ENCODE measurements at regions not wholly inside any gene's neighbourhood (a gene's known extent, or its start where the extent isn't known, plus 50 kb on each side); places are given as distances from the start of the nearest gene placed in this dataset.
"Not testable (repeated sequence)": the region's sequence is repeated elsewhere in the genome, so short reads cannot be mapped to it uniquely, and the experiment has no call there.

- no peak for DNase-seq
These were observed 184.2 kb downstream of the COPRS start for GRCh38 chr17:31674717-31675349.

DNA sequence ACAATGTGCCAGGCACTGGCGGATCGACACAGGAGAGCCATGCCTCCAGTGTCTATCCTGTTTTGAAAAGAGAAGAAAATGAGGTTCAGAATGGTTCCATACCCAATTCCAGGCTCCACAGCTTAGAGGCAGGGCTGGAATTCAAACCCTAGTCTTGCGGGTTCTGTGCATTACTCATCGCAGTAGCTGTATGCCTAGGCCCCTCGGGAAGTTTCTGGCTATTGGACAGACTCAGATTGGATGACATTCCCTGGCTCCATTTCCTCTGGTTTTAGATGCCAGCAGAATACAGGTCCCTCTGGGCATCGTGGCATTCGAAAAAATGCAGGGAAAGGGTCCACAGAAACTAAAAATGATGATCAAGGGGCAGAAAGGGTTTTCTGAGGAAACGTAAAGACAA is 184.7 kb downstream of the COPRS start:
- no peak for DNase-seq

DNA sequence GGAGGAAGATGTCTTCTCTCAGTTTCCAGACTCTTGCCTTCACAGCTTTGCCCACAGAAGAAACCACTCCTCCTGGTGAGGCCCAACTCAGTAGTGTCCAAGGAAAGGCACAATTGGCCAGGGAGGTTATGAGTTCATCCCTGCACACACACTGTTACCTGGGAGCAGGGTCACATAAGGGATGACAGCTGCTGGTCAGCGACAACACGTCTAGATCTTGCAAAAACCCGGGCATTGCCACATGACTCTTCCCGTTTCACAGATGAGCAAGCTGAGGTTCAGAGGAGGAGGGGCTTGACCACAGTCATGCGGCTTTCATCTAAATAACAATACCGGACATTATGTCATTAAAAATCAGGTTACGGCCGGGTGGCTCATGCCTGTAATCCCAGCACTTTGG is 186.0 kb downstream of the COPRS start:
- no peak for DNase-seq

- DNase-seq = no peak
These were observed 186.8 kb downstream of the COPRS start for GRCh38 chr17:31672161-31672819.

DNA sequence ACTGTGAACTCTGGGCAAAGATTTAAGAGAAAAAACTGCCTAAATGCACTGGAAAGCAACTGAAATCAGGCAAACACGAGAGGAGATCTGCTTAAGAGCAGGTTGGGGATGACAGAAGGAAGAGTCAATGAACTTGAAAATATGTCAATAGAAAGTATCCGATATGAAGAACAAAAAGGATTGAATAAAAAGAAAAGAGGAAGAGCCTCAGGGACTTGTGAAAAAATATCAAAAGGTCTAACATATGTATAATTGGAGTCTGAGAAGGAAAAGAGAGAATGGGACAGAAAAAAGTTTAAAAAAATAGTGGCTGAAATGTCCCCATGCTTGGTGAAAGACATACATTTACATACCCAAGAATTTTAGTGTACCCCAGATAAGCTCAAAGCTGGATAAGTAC is 195.5 kb downstream of the COPRS start:
- DNase-seq = no peak

- DNase-seq = no peak
These were observed 198.4 kb downstream of the COPRS start for GRCh38 chr17:31660684-31661083.

- no peak for DNase-seq
These were observed 201.2 kb downstream of the COPRS start for GRCh38 chr17:31657876-31658275.

DNA sequence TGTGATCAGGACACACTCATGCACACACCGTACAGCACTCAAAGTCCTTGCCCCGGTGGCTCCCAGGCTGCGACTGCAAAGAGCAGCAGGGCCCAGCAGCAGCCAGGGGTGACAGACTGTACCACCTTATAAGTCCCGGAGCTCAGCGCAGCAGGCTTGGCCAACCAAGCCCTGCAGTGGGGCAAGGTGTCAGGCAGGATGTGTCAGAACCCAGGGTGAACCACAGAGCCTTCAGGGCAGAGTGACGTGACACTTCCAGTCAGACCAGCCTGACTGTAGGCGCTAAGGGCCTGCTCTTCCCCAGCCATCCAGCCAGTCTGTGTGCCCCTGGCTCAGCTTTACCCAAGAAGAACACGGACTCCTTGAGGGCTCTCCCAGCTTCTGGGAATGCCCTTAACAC is 204.1 kb downstream of the COPRS start:
- DNase-seq = no peak

- DNase-seq = no peak
These were observed 205.4 kb downstream of the COPRS start for GRCh38 chr17:31653691-31654090.

DNA sequence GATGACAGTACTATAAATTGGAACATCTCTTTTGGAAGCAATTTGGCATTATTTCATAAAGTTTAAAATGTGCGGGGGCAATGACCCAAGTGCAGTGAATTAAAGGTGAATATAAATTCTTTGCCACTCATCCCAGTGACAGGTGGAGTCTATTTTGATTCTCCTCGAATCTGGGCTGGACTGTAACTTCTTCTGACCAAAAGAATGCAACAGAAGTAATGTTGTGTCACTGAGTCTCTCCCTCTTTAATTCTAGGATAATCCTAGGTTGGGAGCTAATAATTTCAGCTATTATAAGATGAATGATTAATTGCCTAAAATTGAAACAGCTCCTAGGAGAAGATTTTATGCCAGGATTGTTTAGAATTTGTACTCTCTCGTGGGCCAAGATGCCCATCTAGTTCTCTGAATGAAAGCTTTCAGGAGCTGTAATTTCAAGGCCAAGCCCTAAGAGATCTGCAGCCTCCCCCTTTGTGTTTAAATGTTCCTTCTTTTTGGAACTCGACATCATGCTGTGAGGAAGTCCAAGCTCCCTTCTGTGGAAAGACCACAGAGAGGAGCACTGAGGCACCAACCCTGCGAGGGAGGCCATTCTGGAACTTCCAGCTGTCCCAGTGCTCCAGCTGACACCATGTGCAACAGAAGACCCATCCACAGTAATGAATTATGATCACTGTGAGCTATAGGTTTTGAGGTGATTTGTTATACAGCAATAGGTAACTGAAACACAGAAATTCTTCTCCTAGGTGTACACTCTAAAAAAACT is 208.1 kb downstream of the COPRS start:
- DNase-seq = no peak

DNA sequence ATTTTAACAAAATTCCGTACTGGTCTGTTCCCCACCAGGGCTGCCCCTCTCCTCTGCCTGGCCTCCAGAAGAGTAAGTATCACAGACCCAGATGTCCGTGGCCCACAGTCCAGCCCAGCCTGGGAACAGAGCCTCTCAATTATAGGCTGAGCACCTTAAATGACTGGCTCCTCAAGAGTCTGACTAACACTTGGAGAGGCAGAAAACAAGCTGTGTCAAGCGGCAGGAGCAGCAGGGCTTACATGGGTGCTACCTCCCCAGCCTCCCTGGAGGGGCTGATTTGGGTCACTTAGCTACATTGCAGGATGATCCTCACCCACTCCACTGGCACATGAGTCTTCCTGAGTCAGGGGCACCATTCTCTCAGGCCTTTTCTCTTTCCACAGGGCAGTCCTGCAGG is 209.7 kb downstream of the COPRS start:
- DNase-seq = no peak

DNA sequence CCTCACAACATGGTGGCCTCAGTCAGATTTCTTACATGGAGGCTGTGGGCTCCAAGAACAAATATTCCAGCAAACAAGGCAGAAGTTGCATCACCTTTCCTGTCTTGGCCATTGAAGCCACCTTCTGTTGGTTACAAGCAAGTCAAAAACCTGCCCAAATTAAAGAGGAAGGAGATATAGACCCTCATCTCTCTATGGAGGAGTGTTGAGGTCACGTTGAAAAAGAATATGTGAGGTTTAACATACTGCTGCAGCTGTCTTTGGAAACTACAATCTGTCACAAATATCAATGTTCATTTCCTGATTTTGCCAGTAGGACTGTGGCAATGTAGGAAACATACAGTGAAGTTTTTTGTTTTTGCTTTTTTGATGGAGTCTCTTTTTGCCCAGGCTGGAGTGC is 211.4 kb downstream of the COPRS start:
- DNase-seq = no peak

DNA sequence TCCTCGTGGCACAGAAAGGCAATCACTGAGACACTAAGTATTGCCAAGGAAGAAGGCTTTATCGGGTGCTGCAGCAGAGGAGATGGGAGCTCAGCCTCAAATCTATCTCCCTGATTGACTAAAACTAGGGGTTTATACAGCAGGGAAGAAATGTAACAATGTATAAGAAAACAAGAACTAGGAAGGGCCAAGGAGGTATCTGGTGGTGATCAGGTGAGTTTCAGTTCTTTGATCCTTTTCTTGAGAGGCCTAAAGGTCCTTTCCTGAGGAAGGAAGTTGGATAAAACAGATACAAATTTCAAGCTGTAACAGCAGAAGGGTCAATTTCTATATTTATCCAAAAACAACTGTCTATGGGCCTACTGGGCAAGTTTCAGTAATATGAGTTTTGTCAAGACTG is 212.4 kb downstream of the COPRS start:
- no peak for DNase-seq

GRCh38 chr17:31645351-31645750 is 213.7 kb downstream of the COPRS start:
- no peak for DNase-seq

DNA sequence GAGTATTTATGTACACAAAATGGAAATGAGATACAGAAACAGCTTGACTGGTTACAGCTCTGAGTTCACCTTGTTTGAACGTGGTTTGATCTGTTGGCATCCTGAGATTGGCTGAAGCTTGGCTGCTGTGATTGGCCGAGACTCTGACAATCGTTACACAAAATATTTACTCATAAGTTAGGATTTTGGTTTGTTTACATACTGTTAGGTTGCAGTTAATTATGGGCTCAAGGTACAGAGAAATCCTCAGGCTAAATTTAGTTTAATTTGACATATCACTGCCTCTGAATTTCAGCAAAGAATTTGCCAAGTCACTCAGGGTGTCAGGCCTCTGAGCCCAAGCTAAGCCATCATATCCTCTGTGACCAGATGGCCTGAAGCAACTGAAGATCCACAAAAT is 227.3 kb downstream of the COPRS start:
- no peak for DNase-seq

DNA sequence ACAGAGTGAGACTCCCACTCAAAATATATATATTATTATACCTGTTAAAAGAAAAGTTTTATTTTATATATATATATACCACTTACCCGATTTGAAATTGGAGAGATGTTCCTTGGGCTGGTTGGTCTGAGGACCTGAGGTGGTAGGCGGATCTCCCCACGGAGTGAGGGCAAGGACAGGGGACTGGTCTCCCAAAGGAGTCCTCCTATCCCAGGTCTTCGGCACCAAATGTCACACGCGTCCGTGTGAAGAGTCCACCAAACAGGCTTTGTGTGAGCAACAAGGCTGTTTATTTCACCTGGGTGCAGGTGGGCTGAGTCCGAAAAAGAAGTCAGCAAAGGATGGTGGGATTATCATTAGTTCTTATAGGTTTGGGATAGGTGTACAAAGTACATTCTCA is 228.2 kb downstream of the COPRS start:
- DNase-seq = not testable (repeated sequence)

GRCh38 chr17:31629696-31630470 is 229.2 kb downstream of the COPRS start:
- DNase-seq = no peak

GRCh38 chr17:31627960-31628359 is 231.1 kb downstream of the COPRS start:
- DNase-seq = no peak

GRCh38 chr17:31623990-31624389 is 232.5 kb downstream of the RAB11FIP4 start:
- DNase-seq = no peak

DNA sequence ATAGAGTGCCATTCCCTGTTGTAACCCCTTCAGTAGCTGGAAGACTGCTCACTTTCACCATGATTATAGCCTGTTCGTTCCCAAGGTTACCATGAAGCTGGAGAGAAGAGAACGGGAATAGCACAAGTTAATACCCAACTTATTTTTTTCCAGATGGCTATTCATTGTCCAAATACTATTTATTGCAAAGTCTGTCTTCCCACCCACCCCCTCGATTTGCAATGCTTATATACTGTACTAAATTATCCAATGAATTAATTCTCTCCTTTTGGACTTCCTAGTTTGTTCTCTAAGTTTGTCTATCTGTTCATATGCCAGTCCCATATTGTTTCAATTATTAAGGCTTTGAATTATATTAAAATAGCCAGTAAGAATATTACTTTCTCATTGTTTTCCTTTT is 231.0 kb downstream of the RAB11FIP4 start:
- DNase-seq = no peak

GRCh38 chr17:31621566-31621965 is 230.1 kb downstream of the RAB11FIP4 start:
- DNase-seq = no peak

DNA sequence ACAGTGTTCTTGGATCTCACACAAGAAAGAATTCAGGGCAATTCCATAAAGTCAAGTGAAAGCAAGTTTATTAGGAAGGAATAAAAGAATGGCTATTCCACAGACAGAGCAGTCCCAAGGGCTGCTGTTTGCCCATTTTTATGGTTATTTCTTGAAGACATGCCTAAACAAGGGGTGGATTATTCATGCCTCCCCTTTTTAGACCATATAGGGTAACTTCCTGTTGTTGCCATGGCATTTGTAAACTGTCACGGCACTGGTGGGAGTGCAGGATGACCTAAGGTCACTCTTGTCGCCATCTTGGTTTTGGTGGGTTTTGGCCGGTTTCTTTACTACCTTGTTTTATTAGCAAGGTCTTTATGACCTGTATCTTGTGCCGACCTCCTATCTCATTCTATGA is 219.6 kb downstream of the RAB11FIP4 start:
- not testable (repeated sequence) for DNase-seq

Data from NCI-H748 treated with DMSO at 0.1 percent for 48 hours (cell line).